ENCODE measurements at regions not wholly inside any gene's neighbourhood (a gene's known extent, or its start where the extent isn't known, plus 50 kb on each side); places are given as distances from the start of the nearest gene placed in this dataset.

- no peak for DNase-seq
These were observed 196.3 kb upstream of the CADM1 start for GRCh38 chr11:115700496-115700895.

DNA sequence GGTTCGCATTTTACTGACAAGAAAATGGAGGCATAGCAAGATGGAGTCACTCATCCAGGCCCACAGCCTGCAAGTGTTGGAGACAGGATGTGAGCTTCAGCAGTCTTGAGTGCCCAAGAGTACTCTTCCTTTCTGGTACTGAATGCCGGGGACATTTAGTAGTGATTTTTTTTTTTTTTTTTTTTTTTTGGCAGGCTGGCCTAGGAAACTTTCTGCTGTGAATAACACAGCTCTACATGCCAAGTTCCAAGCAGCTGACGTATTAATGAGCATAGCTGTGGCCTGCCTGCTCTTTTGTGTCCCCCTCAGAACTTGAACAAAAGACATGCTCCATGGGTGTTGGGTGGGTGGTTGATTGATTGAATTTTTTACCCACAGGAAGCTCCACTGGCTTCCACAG lies 195.5 kb upstream of the CADM1 start:
- no peak for DNase-seq

DNA sequence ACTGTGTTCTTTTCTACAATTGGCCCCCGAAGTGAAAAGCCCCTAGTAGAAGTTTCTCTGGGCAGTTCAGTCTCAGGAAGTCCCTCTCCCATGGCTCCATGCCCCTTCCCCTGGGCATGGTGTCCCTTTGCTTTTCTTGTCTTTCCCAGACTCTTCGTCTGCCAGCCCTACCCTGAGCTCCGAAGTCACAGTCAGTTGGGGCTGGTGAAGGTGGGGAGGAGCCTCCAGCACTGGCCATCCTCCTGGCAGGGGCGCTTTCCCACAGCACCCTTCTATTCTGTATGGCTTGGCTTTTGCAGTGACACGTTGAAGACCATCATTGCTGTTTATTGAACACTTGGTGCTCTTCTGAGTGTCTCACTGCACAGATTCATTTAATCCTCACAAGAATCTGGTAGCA lies 195.1 kb upstream of the CADM1 start:
- no peak for DNase-seq

- DNase-seq: no peak
These were observed 194.0 kb upstream of the CADM1 start for GRCh38 chr11:115698243-115698642.

- no peak for DNase-seq
These were observed 192.3 kb upstream of the CADM1 start for GRCh38 chr11:115696563-115696962.

- no peak for DNase-seq
These were observed 191.6 kb upstream of the CADM1 start for GRCh38 chr11:115695677-115696364.

- DNase-seq: no peak
These were observed 188.8 kb upstream of the CADM1 start for GRCh38 chr11:115693002-115693401.

- DNase-seq: no peak
These were observed 186.8 kb upstream of the CADM1 start for GRCh38 chr11:115691030-115691429.

DNA sequence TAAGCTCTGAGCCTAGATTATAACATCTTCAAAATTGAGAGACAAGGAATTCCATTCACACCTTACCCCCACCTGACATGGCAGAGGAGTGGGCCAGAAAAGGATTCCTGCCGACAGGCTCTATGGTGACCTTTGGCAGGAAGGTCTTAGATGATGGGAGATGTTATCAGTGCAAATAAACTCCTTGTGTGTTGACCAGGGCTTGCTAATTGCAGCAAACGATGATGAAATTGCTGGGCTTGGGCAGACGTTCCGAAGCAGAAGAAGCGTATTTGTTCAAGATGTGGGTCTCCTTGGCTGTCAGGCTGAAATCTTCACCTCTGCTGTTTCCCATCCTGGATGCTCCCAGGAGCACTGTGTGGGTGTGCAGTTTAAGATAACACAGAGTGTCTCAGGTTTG lies 183.7 kb upstream of the CADM1 start:
- no peak for DNase-seq

DNA sequence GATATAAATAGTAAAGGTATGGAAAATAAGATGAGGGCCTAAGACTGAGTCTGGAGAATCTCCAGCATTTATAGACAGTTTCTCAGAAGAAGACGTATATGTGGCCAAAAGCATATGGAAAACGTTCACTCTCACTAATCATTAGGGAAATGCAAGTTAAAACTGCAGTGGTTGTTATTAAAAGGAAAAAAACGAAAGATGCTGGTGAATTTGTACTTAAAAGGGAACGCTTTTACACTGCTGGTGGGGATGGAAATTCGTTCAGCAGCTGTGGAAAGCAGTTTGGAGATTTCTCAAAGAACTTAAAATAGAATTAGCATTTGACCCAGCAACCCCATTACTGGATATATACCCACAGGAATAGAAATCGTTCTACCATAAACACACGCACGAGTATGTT lies 180.5 kb upstream of the CADM1 start:
- no peak for DNase-seq

DNA sequence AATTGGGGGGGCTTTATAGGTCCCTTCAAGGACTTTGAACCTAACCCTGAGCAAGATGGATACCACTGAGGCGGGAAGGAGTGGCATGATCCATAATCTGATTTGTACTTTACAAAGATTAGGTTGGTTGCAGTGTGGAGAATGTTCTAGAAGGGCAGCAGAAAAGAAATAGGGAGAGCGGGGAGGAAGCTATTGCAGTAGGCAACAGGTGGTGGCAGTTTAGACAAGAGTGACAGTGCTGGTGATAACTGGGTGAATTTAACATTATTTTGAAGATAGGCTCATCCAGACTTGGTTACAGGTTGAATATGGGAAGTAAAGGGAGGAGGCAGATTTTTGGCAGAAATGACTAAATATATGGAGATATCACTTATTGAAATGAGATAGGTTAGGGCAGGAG lies 179.9 kb upstream of the CADM1 start:
- no peak for DNase-seq

DNA sequence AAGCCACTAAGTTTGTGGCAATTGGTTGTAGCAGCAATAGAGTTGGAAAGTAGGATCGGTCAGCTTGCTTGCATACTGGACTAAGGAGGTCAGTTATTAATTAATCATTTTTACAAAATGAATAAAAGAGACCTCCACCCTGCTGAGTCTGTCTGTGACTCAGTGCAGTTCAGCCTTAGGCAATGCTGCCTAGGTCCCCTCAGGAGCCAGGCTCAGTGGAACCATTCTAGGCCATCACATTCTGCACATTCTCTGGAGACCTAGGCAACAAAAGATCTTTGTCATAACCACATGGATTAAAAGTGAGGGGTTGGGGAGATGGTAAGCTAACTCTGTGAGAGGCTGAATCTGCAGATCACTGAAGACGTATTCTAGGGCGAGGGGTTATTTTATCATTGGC lies 178.7 kb upstream of the CADM1 start:
- DNase-seq: no peak

DNA sequence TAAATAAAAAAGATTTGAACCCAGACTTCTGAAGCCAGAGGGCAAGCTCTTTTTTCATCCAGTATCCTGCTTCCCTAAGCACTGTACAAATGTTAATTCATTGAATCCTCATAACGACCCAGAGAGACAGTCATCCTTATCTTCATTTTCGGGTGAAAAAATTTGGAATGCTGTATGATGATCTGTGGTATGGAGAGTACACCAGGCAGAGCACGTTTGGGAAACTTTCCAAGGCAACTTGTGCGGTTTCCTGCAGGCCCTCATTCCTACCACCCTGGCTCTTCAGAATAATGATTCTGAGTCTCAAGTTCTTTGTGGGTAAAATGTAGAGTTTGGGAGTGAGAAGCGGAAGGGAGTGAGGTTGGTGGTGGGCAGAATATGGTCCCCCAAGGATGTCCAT lies 177.9 kb upstream of the CADM1 start:
- DNase-seq: no peak

GRCh38 chr11:115679945-115680344 lies 175.7 kb upstream of the CADM1 start:
- DNase-seq: no peak

DNA sequence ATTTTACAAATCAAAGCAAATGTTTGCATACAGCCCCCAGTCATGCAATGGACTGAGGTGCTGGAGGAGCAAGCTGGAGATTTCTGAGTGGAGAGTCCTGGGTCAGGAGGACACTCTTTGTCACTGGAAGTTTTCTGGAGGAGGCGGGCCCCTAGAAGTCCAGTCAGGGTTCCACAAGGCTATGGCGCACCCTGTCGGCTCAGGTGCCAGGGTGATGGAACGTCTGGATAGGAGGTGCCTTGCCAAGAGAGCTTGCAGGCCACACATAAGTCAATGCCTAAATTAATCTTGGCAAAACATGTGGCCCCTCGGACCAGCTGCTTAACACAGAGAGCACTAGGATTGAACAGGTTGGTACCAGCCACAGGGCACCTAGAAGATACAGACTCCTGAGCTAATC lies 174.7 kb upstream of the CADM1 start:
- DNase-seq: no peak

DNA sequence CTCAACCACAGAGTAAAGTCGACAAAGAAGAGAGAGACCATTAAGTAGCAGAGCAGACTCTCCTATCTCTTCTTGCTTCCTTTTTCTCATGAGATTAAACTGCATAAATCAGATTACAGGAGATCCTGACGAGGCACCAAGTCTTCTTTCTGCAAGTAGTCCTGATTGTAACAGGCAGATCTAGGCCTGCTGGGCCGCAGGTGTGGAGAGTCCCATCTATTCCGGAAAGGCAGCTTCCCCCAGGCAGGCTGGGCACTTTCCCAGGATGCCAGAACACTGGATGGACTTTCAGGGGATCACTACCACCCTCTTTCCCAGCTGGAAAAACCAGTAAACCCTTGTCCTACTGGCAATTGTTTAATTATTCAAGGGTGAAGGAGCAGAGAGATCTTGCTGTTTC lies 173.0 kb upstream of the CADM1 start:
- DNase-seq: no peak

DNA sequence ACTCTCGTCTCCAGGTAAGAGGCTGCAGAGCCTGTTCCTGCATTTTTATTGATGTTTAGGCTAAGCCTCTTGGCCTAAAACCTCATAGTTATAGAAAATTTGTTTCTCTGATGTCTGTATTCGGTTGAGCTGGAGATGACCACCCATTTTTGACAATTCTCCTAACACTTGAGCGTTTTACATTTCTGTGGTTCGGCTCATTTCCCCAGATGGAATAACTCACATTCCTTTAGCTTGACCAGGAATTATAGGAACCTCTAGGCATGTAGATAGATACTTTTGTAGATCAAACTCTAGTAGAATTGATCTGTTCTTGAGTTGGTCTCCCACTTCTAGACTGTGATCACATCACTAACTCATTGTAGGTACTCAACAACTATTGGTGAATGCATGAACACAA lies 172.6 kb upstream of the CADM1 start:
- no peak for DNase-seq

- no peak for DNase-seq
These were observed 172.0 kb upstream of the CADM1 start for GRCh38 chr11:115676206-115676605.

- no peak for DNase-seq
These were observed 170.8 kb upstream of the CADM1 start for GRCh38 chr11:115674937-115675544.

GRCh38 chr11:115674176-115674936 lies 170.1 kb upstream of the CADM1 start:
- no peak for DNase-seq

DNA sequence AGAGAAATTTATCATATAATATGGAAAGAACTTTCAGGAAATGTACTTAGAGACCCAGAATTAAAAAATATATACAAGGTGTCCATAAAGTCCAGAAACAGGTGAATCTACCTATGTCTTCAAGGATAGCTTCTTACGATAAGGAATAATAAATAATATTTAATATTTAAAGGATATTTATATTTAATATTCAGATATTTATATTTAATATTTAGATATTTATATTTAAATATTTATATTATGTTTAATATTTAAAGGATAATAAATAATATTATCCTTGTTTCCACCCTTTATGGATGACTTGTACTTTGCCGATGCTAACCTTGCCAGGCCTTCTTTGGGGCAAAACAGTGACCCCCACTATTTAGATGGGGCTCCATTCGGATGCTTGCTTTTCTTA lies 169.5 kb upstream of the CADM1 start:
- no peak for DNase-seq

DNA sequence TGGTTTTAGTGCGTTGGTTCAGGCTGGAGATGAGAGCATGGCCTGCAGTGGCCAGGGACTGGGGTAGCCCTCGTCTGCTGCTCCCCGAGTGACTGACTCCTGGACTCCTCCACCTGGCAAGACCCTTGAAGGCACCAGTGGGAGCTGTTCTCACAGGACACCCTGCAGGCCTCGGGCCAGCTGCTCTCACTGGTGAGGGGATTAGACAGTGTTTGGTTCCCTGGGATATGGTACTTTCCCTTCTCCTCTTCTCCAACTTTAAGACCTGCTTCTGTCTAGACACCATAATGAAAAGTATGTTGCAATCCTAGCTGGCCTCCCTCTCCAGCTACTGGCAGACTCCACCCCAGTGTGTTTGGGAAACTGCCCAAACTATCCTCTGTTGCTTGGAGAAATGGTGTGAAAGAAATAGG lies 168.8 kb upstream of the CADM1 start:
- no peak for DNase-seq

DNA sequence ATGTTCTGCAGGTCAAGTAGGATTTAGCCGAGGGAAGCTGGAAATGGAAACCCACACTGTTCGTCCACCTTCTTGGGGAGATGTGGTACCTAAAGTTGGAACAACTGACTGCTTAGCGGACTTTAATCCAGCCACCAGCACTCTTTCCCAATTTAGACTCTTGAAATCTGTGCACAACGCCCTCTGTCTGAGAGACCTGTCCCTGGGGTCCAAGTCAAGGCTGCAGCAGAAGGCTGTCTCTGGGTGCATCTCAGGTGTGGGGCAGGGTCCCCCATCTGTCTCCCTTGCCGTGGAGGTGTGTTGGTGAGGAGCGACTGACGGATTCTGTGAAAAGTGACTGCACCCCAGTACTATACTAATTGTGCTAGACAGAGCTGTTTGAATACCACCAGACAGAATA lies 168.2 kb upstream of the CADM1 start:
- DNase-seq: no peak

GRCh38 chr11:115670538-115671205 lies 166.5 kb upstream of the CADM1 start:
- DNase-seq: no peak
